ENCODE measurements at regions not wholly inside any gene's neighbourhood (a gene's known extent, or its start where the extent isn't known, plus 50 kb on each side); places are given as distances from the start of the nearest gene placed in this dataset.

- no peak for ATAC-seq
- 25 to 43% methylated on average over 2 of the region's 2 CpGs for WGBS, 2 donors
- no peak for TF ChIP-seq POLR2A (IDR thresholded peaks at IDR 0.05)
- no peak for TF ChIP-seq CTCF (IDR thresholded peaks at IDR 0.05)
Observed at GRCh38 chr9:81132318-81132717, 557.0 kb downstream of the TLE1 start.

GRCh38 chr9:81128701-81129100 is 560.6 kb downstream of the TLE1 start:
- H3K27ac ChIP-seq = no peak overlapping the region
- intact Hi-C loops (cut with DNase I) = no loop called here
- no peak overlapping the region for H3K4me3 ChIP-seq
- TF ChIP-seq POLR2A (IDR thresholded peaks at IDR 0.05) = no peak
- no peak for TF ChIP-seq CTCF (IDR thresholded peaks at IDR 0.05)
- no peaks in the 10 kb centered on the region for H3K36me3 ChIP-seq (replicated peaks in 1 of 2; ENCODE audit: insufficient read depth in 1 of 2, low read depth in 2 of 2)
- ATAC-seq = no peak
- H3K27me3 ChIP-seq = no peaks in the 10 kb centered on the region
- DNase-seq = no peak
- no peaks in the 10 kb centered on the region for H3K9me3 ChIP-seq
- no peaks in the 10 kb centered on the region for H3K4me1 ChIP-seq
- 57 to 70% methylated on average over 6 of the region's 6 CpGs for WGBS, 2 donors

More at GRCh38 chr9:81132318-81132717, 557.0 kb downstream of the TLE1 start:
- no peak for DNase-seq
- Histone ChIP-seq H3K4me3 (no peak overlapping the region), H3K27me3 (no peaks in the 10 kb centered on the region), H3K36me3 (replicated peaks in 1 of 2; ENCODE audit: insufficient read depth in 1 of 2, low read depth in 2 of 2) (no peaks in the 10 kb centered on the region), H3K27ac (no peak overlapping the region), H3K9me3 (no peaks in the 10 kb centered on the region), H3K4me1 (no peaks in the 10 kb centered on the region)
- intact Hi-C loops (cut with DNase I) = no loop called here

- H3K4me3 ChIP-seq = no peak overlapping the region
- H3K27ac ChIP-seq = no peak overlapping the region
- no peaks in the 10 kb centered on the region for H3K27me3 ChIP-seq
- no peaks in the 10 kb centered on the region for H3K9me3 ChIP-seq
- WGBS, 2 donors = 41 to 47% methylated on average over 3 of the region's 3 CpGs
- no peak for TF ChIP-seq CTCF (IDR thresholded peaks at IDR 0.05)
- no peak for TF ChIP-seq POLR2A (IDR thresholded peaks at IDR 0.05)
- H3K36me3 ChIP-seq (replicated peaks in 1 of 2; ENCODE audit: insufficient read depth in 1 of 2, low read depth in 2 of 2) = no peaks in the 10 kb centered on the region
- no peak for ATAC-seq
- DNase-seq = no peak
- H3K4me1 ChIP-seq = no peaks in the 10 kb centered on the region
- intact Hi-C loops (cut with DNase I) = no loop called here
Observed at GRCh38 chr9:81125446-81126092, 563.8 kb downstream of the TLE1 start.

GRCh38 chr9:81123526-81123925 is 565.8 kb downstream of the TLE1 start:
- Histone ChIP-seq H3K9me3 (no peaks in the 10 kb centered on the region), H3K27ac (no peak overlapping the region), H3K27me3 (no peaks in the 10 kb centered on the region), H3K4me1 (no peaks in the 10 kb centered on the region), H3K36me3 (replicated peaks in 1 of 2; ENCODE audit: insufficient read depth in 1 of 2, low read depth in 2 of 2) (no peaks in the 10 kb centered on the region), H3K4me3 (no peak overlapping the region)
- intact Hi-C loops (cut with DNase I) = no loop called here
- TF ChIP-seq POLR2A (IDR thresholded peaks at IDR 0.05) (no peak), CTCF (IDR thresholded peaks at IDR 0.05) (no peak)
- ATAC-seq = no peak
- 72 to 73% methylated on average over 3 of the region's 3 CpGs for WGBS, 2 donors
- DNase-seq = no peak

GRCh38 chr9:81122749-81123148 is 566.6 kb downstream of the TLE1 start:
- WGBS, 2 donors = 60 to 72% methylated on average over 2 of the region's 2 CpGs

More at GRCh38 chr9:81122749-81123148, 566.6 kb downstream of the TLE1 start:
- Histone ChIP-seq H3K4me3 (no peak overlapping the region), H3K27ac (no peak overlapping the region), H3K27me3 (no peaks in the 10 kb centered on the region), H3K9me3 (no peaks in the 10 kb centered on the region), H3K4me1 (no peaks in the 10 kb centered on the region), H3K36me3 (replicated peaks in 1 of 2; ENCODE audit: insufficient read depth in 1 of 2, low read depth in 2 of 2) (no peaks in the 10 kb centered on the region)
- intact Hi-C loops (cut with DNase I) = no loop called here
- no peak for DNase-seq
- TF ChIP-seq CTCF (IDR thresholded peaks at IDR 0.05) (no peak), POLR2A (IDR thresholded peaks at IDR 0.05) (no peak)
- no peak for ATAC-seq

Data from body of pancreas (tissue), 4 donors.